ENCODE measurements at regions not wholly inside any gene's neighbourhood (a gene's known extent, or its start where the extent isn't known, plus 50 kb on each side); places are given as distances from the start of the nearest gene placed in this dataset.

DNA sequence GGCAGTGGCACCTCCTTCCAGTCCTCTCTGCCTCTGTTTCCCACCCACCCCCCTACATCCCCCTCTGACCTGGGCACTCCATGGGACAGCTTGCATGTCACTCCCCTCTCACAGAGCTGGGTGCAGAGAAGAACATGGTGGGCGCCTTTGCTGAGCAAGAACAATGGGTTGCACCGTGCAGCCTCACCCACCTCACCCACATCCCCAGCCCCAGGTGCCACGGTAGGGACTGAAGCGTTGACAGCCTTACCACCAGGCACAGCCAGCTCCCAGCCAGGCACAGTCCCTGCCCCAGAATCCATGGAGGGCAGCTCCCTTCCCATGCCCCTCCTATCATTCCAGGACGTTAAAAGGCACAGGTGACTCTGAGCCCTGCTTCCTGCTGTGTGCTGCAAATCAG lies 93.1 kb upstream of the VSTM2B start:
- DNase-seq: no peak

DNA sequence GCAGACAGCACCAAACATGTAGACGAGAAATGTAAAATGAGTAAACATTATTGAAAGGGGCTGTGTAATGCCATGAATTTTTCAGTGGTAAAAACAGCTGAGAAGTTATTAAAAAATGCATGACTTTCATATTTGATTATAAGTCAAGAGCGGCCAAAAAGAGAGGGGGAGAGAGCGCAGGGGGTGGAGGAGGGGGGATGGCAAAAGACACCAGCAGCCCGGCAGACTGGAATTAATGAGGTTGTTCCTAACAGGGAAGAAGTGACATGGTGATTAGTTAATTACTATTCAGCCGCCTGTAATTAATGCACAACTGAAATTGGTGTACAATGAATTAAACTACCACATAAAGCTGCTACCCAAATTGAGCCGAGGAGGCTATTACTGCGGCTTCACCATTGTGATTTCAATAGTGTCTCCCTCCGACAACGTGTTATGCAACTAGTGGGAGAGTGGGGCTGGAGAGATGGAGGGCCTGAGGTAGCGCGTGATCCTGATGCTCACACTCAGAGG lies 89.1 kb upstream of the VSTM2B start:
- DNase-seq: no peak

DNA sequence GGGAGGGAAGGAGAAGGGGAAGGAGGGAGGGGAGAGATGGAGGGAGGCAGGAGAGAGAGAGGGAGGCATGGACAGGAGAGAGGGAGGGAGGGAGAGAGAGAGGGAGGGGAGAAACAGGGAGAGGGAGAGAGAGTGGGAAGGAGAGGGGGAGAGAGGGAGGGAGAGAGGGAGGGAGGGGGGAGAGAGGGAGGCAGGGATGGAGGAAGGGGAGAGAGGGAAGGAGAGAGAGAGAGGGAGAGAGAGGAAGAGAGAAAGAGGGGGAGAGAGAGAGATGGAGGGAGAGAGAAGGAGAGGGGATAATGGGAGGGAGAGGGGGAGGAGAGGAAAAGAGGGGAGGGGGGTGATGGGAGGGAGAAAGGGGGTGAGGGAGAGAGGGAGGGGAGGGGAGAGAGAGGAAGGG lies 86.8 kb upstream of the VSTM2B start:
- no peak for DNase-seq

DNA sequence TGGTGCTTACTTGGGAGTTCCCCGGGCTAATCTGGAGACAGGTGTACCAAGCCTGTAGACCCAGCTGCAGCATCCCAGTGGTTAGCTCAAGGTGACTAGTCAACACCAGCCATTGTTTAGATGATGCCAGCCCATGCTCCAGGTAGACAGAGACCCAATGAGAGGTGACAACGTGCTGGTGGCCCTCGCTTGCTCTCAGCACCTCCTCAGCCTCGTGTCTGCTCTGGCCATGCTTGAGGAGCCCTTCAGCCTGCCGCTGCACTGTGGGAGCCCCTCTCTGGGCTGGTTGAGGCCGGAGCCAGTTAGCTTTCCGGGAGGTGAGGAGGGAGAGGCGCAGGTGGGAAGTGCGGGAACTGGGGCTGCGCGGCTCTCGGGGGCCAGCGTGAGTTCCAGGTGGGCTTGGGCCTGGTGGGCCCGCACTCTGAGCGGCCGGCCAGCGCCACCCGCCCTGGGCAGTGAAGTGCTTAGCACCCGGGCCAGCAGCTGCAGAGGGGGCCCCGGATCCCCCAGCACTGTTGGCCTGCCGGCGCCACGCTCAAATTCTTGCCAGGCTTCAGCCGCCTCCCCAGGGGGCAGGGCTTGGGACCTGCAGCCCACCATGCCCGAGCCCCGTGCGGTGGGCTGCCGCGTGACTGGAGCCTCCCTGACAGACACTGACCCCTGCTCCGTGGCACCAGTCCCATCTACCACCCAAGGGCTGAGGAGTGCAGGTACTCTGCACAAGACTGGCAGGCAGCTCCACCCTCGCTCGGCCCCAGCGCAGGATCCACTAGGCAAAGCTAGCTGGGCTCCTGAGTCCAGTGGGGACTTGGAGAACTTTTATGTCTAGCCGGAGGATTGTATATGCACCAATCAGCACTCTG lies 85.9 kb upstream of the VSTM2B start:
- no peak for DNase-seq

GRCh38 chr19:29442094-29442493 lies 83.7 kb upstream of the VSTM2B start:
- DNase-seq: no peak

- no peak for DNase-seq
These were observed 82.9 kb upstream of the VSTM2B start for GRCh38 chr19:29442910-29443309.

DNA sequence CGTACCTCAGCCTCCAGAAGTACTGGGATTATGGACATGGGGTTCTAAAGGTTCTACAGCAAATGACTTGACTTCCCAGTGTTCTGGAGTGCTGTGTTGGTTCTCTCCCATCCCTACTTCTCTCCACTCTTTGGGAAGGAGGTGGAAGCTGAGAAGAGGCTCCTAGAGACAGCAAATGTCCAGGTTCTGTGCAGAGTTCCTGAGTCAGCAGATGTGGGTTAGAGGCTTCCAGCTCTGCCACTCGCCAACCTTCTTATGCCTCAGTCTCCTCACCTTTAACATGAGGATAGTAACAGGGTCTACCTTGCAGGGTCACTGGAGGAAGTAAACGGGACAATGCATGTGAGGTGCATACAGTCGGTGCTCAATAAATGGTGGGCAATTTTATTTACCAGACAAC lies 80.5 kb upstream of the VSTM2B start:
- no peak for DNase-seq

GRCh38 chr19:29446361-29446760 lies 79.4 kb upstream of the VSTM2B start:
- DNase-seq: no peak

GRCh38 chr19:29448046-29448445 lies 77.7 kb upstream of the VSTM2B start:
- no peak for DNase-seq

DNA sequence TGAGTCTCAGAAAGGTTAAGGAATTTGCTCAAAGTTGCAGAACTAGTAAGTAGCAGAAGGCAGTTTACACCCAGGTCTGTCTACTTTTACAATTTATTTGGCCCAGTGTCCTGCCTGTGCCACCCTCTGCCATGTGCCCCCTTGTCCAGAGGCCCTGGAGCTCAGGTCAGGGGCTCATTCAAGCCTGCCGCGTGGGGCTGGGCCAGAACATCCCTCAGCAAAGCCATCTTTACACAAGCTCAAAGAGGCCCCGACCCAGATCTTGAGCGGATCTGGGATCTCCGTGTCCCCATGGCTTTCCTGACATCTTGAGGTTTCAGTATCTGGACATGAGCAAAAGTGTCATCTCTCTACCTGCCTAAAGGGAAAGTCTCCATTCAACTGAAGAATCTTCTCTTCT lies 76.4 kb upstream of the VSTM2B start:
- DNase-seq: no peak

- DNase-seq: no peak
These were observed 75.5 kb upstream of the VSTM2B start for GRCh38 chr19:29450306-29450705.

- no peak for DNase-seq
These were observed 75.0 kb upstream of the VSTM2B start for GRCh38 chr19:29450812-29451211.

DNA sequence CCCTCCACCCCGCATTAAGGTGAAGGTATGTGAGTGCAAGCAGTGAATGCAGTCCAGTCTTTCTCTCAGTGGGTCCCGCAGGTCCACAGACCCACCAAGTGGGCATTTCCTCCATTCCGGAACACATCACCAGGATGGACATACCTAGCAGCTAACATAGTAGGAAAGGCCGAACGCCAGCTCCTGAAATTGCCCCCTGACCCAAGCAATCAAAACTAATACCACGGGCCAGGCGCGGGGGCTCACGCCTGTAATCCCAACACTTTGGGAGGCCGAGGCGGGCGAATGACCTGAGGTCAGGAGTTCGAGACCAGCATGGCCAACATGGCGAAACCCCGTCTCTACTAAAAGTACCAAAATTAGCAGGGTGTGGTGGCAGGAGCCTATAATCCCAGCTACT lies 71.7 kb upstream of the VSTM2B start:
- no peak for DNase-seq

GRCh38 chr19:29457413-29457812 lies 68.4 kb upstream of the VSTM2B start:
- no peak for DNase-seq

DNA sequence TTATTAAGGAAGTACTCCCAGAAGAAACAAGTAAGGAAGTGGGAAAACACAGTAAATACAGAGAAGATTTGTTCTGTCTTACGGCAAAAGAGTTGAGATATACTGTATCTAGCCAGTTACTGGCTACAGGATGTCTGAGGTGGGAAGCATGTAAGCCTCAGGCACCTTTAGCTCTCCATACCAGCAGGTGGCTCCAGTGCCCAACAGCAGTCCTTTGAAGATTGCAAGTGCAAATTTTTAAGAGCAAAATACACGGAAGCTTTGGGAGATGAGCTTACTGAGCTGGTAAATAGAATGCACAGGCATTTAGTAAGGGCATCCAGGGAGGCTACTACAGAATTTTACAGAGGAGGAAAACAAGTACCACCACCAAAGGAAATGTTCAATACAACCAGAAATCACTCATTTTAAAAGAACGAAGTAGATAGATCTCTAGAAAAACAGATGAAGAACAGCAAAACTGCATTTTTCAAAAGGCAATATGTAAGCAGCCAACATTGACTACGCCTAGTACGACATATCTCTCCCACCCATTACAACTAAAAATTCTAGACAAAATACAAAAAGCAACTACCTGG lies 57.9 kb upstream of the VSTM2B start:
- no peak for DNase-seq

- no peak for DNase-seq
These were observed 50.3 kb upstream of the VSTM2B start for GRCh38 chr19:29475469-29475868.

All from NCI-H446 treated with DMSO at 0.1 percent for 48 hours (cell line).